HL-60 (cell line): ENCODE measurements at regions not wholly inside any gene's neighbourhood (a gene's known extent, or its start where the extent isn't known, plus 50 kb on each side); places are given as distances from the start of the nearest gene placed in this dataset.

ENCODE experiments used
- CTCF ChIP-seq: IDR thresholded peaks from one replicate; pipeline ENCODE4 v1.5.1; 2011; ENCODE audit warnings: low read length, control low read depth, inconsistent platforms; ENCODE audit not compliant: insufficient read depth
- GABPA ChIP-seq: IDR thresholded peaks from 2 replicates; pipeline ENCODE4 v1.6.1; 2012; ENCODE audit warnings: low read depth
- POLR2AphosphoS5 ChIP-seq: IDR thresholded peaks from 2 replicates; pipeline ENCODE4 v1.6.1; 2012; ENCODE audit warnings: low read depth

- TF ChIP-seq POLR2AphosphoS5 (no peak), GABPA (no peak), CTCF (no peak)
Measured at GRCh38 chrX:142828129-142828528, 197.6 kb upstream of the SPANXN4 start.
